ENCODE measurements at regions not wholly inside any gene's neighbourhood (a gene's known extent, or its start where the extent isn't known, plus 50 kb on each side); places are given as distances from the start of the nearest gene placed in this dataset.

DNA sequence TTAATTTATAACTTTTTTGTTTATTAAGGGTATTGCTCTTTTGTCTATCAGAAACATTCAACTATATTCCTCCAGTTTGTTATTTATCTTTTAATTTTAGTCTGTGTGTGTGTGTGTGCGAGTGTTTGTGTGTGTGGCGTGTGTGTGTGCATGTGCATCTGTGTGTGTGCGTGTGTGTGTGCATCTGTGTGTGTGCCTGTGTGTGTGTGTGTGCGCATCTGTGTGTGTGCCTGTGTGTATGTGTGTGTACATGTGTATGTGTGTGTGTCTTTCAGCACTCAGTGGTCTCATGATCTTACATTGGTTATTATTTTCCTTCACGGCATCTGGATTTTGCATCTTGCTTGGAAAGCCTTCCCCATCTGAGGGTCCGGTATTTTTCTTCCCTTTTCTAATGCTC is 281.1 kb upstream of the RTL1 start:
- Histone ChIP-seq H3K79me2 (replicated peaks; ENCODE audit: insufficient read depth) (no peaks in the 10 kb centered on the region), H3K27ac (ENCODE audit: low read depth) (no peak overlapping the region), H3K27me3 (ENCODE audit: insufficient read depth) (no peaks in the 10 kb centered on the region), H3K4me2 (no peak overlapping the region), H3K9me2 (ENCODE audit: insufficient read depth) (no peaks in the 10 kb centered on the region), H4K20me1 (replicated peaks; ENCODE audit: insufficient read depth) (no peaks in the 10 kb centered on the region), H3K36me3 (ENCODE audit: insufficient read depth) (no peaks in the 10 kb centered on the region), H2AFZ (no peak overlapping the region), H3K4me1 (ENCODE audit: insufficient read depth) (no peaks in the 10 kb centered on the region), H3F3A (replicated peaks; ENCODE audit: low read depth) (no peaks in the 10 kb centered on the region), H3K4me3 (no peak overlapping the region)
- Mint-ChIP-seq H3K4me1 (peaks cover 11% of the 10 kb centered on the region), H3K27ac (no peak overlapping the region), H3K36me3 (ENCODE audit: low read depth) (no peaks in the 10 kb centered on the region), H3K27me3 (ENCODE audit: insufficient read depth, low read depth, poor library complexity) (peaks cover 14% of the 10 kb centered on the region), H3K4me3 (no peak overlapping the region), H3K9me3 (peaks cover 10% of the 10 kb centered on the region)
- DNase-seq (ENCODE audit: low spot score): no peak
- no peak for ATAC-seq
- TF ChIP-seq, protein P1, sequence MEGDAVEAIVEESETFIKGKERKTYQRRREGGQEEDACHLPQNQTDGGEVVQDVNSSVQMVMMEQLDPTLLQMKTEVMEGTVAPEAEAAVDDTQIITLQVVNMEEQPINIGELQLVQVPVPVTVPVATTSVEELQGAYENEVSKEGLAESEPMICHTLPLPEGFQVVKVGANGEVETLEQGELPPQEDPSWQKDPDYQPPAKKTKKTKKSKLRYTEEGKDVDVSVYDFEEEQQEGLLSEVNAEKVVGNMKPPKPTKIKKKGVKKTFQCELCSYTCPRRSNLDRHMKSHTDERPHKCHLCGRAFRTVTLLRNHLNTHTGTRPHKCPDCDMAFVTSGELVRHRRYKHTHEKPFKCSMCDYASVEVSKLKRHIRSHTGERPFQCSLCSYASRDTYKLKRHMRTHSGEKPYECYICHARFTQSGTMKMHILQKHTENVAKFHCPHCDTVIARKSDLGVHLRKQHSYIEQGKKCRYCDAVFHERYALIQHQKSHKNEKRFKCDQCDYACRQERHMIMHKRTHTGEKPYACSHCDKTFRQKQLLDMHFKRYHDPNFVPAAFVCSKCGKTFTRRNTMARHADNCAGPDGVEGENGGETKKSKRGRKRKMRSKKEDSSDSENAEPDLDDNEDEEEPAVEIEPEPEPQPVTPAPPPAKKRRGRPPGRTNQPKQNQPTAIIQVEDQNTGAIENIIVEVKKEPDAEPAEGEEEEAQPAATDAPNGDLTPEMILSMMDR (conservative IDR thresholded peaks at IDR 0.05; ENCODE audit: low read depth in 2 of 2): no peak
- TF ChIP-seq EZH2phosphoT487 (IDR thresholded peaks at IDR 0.05; ENCODE audit: unreplicated experiment) (no peak), CREB1 (CRISPR knock-in tag; IDR thresholded peaks at IDR 0.05; ENCODE audit: low read depth) (no peak), POLR2AphosphoS5 (IDR thresholded peaks at IDR 0.05; ENCODE audit: low read depth) (no peak), STAT1 (IDR thresholded peaks at IDR 0.05; ENCODE audit: unreplicated experiment) (no peak), EZH2 (IDR thresholded peaks at IDR 0.05; ENCODE audit: low read depth, unreplicated experiment) (no peak), JUNB (IDR thresholded peaks at IDR 0.05; ENCODE audit: unreplicated experiment) (no peak), ZNF114 (CRISPR knock-in tag; IDR thresholded peaks at IDR 0.05) (no peak), NANOG (IDR thresholded peaks at IDR 0.05; ENCODE audit: borderline replicate concordance) (no peak), ZNF331 (CRISPR knock-in tag; IDR thresholded peaks at IDR 0.05; ENCODE audit: low read depth) (no peak)
- TF ChIP-seq, protein P2, sequence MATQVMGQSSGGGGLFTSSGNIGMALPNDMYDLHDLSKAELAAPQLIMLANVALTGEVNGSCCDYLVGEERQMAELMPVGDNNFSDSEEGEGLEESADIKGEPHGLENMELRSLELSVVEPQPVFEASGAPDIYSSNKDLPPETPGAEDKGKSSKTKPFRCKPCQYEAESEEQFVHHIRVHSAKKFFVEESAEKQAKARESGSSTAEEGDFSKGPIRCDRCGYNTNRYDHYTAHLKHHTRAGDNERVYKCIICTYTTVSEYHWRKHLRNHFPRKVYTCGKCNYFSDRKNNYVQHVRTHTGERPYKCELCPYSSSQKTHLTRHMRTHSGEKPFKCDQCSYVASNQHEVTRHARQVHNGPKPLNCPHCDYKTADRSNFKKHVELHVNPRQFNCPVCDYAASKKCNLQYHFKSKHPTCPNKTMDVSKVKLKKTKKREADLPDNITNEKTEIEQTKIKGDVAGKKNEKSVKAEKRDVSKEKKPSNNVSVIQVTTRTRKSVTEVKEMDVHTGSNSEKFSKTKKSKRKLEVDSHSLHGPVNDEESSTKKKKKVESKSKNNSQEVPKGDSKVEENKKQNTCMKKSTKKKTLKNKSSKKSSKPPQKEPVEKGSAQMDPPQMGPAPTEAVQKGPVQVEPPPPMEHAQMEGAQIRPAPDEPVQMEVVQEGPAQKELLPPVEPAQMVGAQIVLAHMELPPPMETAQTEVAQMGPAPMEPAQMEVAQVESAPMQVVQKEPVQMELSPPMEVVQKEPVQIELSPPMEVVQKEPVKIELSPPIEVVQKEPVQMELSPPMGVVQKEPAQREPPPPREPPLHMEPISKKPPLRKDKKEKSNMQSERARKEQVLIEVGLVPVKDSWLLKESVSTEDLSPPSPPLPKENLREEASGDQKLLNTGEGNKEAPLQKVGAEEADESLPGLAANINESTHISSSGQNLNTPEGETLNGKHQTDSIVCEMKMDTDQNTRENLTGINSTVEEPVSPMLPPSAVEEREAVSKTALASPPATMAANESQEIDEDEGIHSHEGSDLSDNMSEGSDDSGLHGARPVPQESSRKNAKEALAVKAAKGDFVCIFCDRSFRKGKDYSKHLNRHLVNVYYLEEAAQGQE (IDR thresholded peaks at IDR 0.05; ENCODE audit: unreplicated experiment): no peak
- TF ChIP-seq, protein P3, sequence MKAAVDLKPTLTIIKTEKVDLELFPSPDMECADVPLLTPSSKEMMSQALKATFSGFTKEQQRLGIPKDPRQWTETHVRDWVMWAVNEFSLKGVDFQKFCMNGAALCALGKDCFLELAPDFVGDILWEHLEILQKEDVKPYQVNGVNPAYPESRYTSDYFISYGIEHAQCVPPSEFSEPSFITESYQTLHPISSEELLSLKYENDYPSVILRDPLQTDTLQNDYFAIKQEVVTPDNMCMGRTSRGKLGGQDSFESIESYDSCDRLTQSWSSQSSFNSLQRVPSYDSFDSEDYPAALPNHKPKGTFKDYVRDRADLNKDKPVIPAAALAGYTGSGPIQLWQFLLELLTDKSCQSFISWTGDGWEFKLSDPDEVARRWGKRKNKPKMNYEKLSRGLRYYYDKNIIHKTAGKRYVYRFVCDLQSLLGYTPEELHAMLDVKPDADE (IDR thresholded peaks at IDR 0.05): no peak
- TF ChIP-seq, protein P4, sequence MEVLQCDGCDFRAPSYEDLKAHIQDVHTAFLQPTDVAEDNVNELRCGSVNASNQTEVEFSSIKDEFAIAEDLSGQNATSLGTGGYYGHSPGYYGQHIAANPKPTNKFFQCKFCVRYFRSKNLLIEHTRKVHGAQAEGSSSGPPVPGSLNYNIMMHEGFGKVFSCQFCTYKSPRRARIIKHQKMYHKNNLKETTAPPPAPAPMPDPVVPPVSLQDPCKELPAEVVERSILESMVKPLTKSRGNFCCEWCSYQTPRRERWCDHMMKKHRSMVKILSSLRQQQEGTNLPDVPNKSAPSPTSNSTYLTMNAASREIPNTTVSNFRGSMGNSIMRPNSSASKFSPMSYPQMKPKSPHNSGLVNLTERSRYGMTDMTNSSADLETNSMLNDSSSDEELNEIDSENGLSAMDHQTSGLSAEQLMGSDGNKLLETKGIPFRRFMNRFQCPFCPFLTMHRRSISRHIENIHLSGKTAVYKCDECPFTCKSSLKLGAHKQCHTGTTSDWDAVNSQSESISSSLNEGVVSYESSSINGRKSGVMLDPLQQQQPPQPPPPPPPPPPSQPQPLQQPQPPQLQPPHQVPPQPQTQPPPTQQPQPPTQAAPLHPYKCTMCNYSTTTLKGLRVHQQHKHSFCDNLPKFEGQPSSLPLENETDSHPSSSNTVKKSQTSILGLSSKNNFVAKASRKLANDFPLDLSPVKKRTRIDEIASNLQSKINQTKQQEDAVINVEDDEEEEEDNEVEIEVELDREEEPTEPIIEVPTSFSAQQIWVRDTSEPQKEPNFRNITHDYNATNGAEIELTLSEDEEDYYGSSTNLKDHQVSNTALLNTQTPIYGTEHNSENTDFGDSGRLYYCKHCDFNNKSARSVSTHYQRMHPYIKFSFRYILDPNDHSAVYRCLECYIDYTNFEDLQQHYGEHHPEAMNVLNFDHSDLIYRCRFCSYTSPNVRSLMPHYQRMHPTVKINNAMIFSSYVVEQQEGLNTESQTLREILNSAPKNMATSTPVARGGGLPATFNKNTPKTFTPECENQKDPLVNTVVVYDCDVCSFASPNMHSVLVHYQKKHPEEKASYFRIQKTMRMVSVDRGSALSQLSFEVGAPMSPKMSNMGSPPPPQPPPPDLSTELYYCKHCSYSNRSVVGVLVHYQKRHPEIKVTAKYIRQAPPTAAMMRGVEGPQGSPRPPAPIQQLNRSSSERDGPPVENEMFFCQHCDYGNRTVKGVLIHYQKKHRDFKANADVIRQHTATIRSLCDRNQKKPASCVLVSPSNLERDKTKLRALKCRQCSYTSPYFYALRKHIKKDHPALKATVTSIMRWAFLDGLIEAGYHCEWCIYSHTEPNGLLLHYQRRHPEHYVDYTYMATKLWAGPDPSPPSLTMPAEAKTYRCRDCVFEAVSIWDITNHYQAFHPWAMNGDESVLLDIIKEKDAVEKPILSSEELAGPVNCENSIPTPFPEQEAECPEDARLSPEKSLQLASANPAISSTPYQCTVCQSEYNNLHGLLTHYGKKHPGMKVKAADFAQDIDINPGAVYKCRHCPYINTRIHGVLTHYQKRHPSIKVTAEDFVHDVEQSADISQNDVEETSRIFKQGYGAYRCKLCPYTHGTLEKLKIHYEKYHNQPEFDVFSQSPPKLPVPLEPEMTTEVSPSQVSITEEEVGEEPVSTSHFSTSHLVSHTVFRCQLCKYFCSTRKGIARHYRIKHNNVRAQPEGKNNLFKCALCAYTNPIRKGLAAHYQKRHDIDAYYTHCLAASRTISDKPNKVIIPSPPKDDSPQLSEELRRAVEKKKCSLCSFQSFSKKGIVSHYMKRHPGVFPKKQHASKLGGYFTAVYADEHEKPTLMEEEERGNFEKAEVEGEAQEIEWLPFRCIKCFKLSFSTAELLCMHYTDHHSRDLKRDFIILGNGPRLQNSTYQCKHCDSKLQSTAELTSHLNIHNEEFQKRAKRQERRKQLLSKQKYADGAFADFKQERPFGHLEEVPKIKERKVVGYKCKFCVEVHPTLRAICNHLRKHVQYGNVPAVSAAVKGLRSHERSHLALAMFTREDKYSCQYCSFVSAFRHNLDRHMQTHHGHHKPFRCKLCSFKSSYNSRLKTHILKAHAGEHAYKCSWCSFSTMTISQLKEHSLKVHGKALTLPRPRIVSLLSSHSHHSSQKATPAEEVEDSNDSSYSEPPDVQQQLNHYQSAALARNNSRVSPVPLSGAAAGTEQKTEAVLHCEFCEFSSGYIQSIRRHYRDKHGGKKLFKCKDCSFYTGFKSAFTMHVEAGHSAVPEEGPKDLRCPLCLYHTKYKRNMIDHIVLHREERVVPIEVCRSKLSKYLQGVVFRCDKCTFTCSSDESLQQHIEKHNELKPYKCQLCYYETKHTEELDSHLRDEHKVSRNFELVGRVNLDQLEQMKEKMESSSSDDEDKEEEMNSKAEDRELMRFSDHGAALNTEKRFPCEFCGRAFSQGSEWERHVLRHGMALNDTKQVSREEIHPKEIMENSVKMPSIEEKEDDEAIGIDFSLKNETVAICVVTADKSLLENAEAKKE (CRISPR knock-in tag; IDR thresholded peaks at IDR 0.05): no peak
